GM20000 (cell line): ENCODE measurements at regions not wholly inside any gene's neighbourhood (a gene's known extent, or its start where the extent isn't known, plus 50 kb on each side); places are given as distances from the start of the nearest gene placed in this dataset.

Experiments
- DNase-seq: peaks from one replicate; pipeline ENCODE4 v3.0.0; 2012; ENCODE audit warnings: low spot score
- TF ChIP-seq, protein P1 (sequence below): IDR thresholded peaks from 2 replicates; pipeline ENCODE4 v1.5.1; 2012; ENCODE audit warnings: mild to moderate bottlenecking, control low read depth; ENCODE audit errors: extremely low read depth, missing control alignments

DNA sequence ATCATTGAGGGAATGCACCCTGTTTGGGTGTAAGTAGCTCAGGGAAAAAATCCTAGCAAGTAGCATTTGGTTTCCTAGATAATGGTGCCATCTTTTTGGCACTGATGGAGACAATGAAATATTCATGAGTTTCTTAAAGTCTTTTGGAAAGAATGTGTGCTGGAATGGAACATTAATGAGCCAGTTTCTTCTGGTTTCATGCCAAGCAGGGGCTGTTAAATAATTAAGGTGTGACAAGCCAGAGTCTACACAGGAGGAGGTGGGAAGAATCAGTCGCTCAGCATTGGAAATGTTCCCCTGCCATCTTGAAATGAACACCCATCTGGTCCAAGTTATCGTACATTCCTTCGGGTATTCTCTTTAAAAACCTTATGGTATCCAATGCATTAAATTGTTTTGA, 457.3 kb downstream of the RIT2 start:
- TF ChIP-seq, protein P1, sequence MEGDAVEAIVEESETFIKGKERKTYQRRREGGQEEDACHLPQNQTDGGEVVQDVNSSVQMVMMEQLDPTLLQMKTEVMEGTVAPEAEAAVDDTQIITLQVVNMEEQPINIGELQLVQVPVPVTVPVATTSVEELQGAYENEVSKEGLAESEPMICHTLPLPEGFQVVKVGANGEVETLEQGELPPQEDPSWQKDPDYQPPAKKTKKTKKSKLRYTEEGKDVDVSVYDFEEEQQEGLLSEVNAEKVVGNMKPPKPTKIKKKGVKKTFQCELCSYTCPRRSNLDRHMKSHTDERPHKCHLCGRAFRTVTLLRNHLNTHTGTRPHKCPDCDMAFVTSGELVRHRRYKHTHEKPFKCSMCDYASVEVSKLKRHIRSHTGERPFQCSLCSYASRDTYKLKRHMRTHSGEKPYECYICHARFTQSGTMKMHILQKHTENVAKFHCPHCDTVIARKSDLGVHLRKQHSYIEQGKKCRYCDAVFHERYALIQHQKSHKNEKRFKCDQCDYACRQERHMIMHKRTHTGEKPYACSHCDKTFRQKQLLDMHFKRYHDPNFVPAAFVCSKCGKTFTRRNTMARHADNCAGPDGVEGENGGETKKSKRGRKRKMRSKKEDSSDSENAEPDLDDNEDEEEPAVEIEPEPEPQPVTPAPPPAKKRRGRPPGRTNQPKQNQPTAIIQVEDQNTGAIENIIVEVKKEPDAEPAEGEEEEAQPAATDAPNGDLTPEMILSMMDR, result no peak
- DNase-seq, result no peak

DNA sequence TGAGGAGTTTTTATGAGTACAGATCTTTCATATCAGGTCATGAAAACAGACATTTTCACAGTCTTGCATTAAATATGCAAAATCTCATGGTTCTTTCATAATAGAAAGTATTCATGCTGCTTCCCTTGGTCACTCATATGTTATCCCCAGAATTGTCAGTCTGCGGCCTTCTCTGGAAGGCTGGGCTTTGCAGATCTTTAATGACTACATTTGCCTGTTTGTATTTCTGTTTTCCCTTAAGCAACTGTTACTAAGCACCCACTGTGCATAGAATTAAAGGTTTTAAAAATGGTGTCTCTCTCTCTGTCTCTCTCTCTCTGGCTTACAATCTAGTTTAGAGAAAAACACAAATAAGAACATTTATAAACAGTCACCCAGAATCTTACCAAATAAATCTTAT, 456.3 kb downstream of the RIT2 start:
- DNase-seq, result no peak
- TF ChIP-seq, protein P1, result no peak

DNA sequence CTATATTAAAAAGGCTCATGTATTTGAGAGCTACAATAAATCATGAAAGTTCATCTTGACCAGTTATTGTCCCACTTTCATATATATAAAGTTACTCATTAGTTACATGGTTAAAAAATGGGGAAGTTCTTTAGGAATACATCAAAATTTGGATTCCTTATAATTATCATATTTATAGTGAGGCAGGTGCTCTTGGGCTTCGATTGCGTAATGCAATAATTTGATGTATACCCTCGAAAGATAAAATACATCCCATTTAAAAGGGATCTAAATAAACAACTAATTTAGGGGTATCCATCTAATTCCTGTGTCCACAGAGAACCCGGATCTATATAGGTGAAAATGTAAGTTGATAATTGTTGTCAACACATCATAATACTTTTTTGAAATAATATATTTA, 444.6 kb downstream of the RIT2 start:
- no peak for DNase-seq
- TF ChIP-seq, protein P1, result no peak

DNA sequence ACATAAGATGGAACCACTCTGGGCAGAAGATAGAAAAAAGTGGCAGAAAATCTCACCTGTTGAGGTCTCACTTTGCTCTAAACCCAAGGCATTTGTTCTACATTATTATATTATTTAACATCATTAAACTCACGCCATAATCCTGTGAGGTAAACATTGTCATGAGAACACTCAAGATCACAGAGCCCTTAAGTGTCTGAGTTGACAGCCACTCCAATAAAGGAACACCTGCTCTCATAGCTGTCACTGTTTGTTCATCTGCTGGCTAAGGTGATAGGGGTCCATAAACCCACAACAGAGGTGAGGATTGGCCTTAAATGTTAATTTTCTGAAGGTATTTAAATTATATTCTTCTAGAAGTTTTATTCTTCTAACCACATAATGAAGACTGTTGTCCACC, 439.7 kb downstream of the RIT2 start:
- DNase-seq, result no peak
- TF ChIP-seq, protein P1, result no peak

DNA sequence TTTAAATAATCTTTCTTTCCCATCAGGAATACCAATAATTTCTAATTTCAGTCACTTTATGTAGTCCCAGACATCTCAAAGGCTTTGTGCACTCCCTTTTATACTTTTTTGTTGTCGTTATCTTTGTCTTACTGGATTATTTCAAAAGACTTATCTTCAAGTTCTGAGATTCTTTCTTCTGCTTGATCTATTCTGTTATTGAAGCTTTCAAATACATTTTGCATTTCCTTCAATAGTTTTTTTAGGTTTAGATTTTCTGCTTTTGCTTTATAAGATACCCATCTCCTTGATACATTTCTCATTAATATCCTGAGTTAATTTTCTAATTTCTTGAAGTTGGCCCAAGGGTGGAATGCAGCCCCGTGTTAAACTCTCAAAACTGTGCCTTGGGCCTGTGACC, 432.4 kb downstream of the RIT2 start:
- no peak for DNase-seq
- TF ChIP-seq, protein P1, result no peak

DNA sequence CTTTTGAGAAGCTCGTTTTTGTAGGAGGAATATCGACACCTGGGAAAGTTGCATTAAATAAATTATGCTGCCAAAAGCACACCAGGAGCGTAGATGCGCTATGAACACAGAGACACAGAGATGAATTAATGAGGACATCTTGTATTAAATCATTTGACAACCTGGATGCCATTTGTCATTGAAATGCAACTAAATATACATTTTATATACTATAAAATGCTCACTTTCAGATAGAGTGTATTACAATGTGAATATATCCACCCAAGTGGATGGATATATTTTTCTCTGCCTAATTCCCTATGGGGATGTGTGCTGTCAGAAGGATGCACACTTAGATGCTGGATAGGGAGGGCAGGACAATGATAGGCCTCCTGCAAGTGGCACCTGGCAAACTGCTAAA, 426.2 kb downstream of the RIT2 start:
- TF ChIP-seq, protein P1, result no peak
- no peak for DNase-seq
